DOHH2 (cell line): ENCODE measurements at regions not wholly inside any gene's neighbourhood (a gene's known extent, or its start where the extent isn't known, plus 50 kb on each side); places are given as distances from the start of the nearest gene placed in this dataset.
A peak's percentile ranks its signal among the peaks of the same experiment; 100 is the strongest.
"Not testable (repeated sequence)": the region's sequence is repeated elsewhere in the genome, so short reads cannot be mapped to it uniquely, and the experiment has no call there.

Source experiments
- H3F3A ChIP-seq: fragments of 200-600 bp; sonication (generic), shearing (Covaris generic); 2 replicates; pipeline ENCODE4 v1.6.0; 2016; ENCODE audit warnings: antibody characterized with exemption, mild to moderate bottlenecking; ENCODE audit not compliant: control insufficient read depth, insufficient read depth
- H3K27ac ChIP-seq: fragments of 200-600 bp; sonication (generic); 2 replicates; pipeline ENCODE4 v1.5.1; 2014; ENCODE audit warnings: low read depth, mild to moderate bottlenecking, low read length, moderate library complexity
- H3K27me3 ChIP-seq: fragments of 200-600 bp; sonication (generic); 2 replicates; pipeline ENCODE4 v1.6.1; 2014; ENCODE audit warnings: mild to moderate bottlenecking, low read length, mixed read lengths; ENCODE audit not compliant: control insufficient read depth
- H3K36me3 ChIP-seq: fragments of 200-600 bp; sonication (generic); 2 replicates; pipeline ENCODE4 v1.6.1; 2014; ENCODE audit warnings: mild to moderate bottlenecking, low read length, moderate library complexity, mixed read lengths; ENCODE audit not compliant: control insufficient read depth
- H3K4me1 ChIP-seq: fragments of 200-600 bp; sonication (generic); 2 replicates; pipeline ENCODE4 v1.6.1; 2014; ENCODE audit warnings: mild to moderate bottlenecking, low read length, mixed read lengths; ENCODE audit not compliant: control insufficient read depth
- H3K4me2 ChIP-seq: fragments of 200-600 bp; sonication (generic); 2 replicates; pipeline ENCODE4 v1.6.0; 2014; ENCODE audit warnings: mild to moderate bottlenecking, low read length, moderate library complexity
- H3K4me3 ChIP-seq: fragments of 200-600 bp; sonication (generic); 2 replicates; pipeline ENCODE4 v1.5.1; 2014; ENCODE audit warnings: mild to moderate bottlenecking, low read length, mixed read lengths
- H3K79me2 ChIP-seq: fragments of 200-600 bp; sonication (generic); 2 replicates; pipeline ENCODE4 v1.6.1; 2014; ENCODE audit warnings: mild to moderate bottlenecking, low read length, mixed read lengths; ENCODE audit not compliant: control insufficient read depth
- H3K9me2 ChIP-seq: fragments of 200-600 bp; sonication (generic); replicated peaks from 2 replicates; pipeline ENCODE4 v1.6.1; 2014; ENCODE audit warnings: mild to moderate bottlenecking, low read length, mixed read lengths; ENCODE audit not compliant: control insufficient read depth
- H3K9me3 ChIP-seq: fragments of 200-600 bp; sonication (generic); 2 replicates; pipeline ENCODE4 v1.6.1; 2014; ENCODE audit warnings: antibody characterized with exemption, low read length, mixed read lengths; ENCODE audit not compliant: control insufficient read depth, insufficient read depth
- H4K20me1 ChIP-seq: fragments of 200-600 bp; sonication (generic); 2 replicates; pipeline ENCODE4 v1.6.0; 2014; ENCODE audit warnings: low read depth, mild to moderate bottlenecking, antibody characterized with exemption, low read length, moderate library complexity; ENCODE audit not compliant: control insufficient read depth, insufficient read depth

DNA sequence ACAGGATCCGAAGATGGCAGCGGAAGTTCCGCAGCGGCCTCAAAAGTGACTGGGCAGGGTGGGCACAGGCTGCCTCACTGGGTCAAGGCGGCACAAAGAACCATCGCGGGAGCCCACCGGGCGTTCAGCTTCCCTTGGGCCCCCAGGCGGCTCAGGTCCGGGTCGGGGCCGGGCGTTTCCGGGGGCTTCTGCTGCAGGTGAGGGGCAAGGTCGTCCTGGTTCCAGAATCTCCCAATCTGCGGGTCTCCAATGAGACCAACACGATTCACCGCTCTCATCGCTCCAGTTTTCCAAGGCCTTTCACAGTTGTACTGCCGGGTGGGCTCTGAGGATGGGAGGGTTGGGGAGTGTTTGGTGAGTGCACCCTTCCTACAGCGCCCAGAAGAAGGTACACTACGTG is 165.0 kb upstream of the NOTCH2NLA start:
- not testable (repeated sequence) for H3K79me2 ChIP-seq, H3K4me2 ChIP-seq, H3K9me3 ChIP-seq, H3K9me2 ChIP-seq, H3F3A ChIP-seq, H3K27ac ChIP-seq, H3K36me3 ChIP-seq, H4K20me1 ChIP-seq, H3K4me1 ChIP-seq, H3K27me3 ChIP-seq, H3K4me3 ChIP-seq

DNA sequence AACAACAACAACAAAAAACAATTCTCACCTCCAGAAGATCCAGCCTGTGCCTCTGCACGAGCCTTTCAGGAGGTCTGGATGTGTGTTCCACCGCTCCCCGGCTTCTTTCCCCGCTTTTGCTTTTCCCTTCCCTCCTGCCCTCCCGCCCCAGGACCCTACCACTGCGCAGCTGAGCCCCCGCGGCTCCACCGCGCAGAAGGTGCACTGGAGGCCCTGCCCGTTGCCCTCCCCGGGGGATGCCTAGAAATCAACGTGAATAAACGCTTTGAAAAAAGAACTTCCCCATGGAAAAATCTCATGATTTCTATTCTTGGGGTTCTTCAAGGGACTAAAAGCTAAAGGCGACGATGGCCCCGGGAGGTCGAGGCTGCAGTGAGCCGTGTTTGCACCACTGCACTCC is 164.3 kb upstream of the NOTCH2NLA start:
- not testable (repeated sequence) for H3K9me3 ChIP-seq, H3K27ac ChIP-seq, H3K4me1 ChIP-seq, H3K36me3 ChIP-seq, H3F3A ChIP-seq, H3K9me2 ChIP-seq, H3K4me2 ChIP-seq, H3K79me2 ChIP-seq, H3K27me3 ChIP-seq, H4K20me1 ChIP-seq, H3K4me3 ChIP-seq

DNA sequence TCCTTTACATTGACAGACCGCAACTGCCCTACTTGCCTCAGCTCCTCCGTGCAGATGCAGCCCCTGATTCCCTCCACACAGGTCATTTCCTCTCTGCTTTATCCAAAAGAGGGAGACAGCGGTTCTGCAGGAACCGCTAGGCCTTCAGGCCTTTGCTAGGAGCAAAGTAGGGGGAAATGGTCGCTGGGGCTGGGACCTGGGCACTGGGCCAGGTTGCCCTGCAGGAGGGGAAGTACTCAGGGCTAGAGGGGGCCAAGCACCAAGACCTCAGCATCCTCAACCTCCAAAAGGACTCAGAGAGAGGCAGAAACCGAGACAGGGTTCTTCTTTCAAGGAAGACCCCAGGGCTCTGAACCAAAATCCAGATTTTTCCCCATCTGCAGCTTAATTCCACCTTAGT is 160.4 kb upstream of the NOTCH2NLA start:
- H3K9me3 ChIP-seq, H3K4me3 ChIP-seq, H3K36me3 ChIP-seq, H3K27ac ChIP-seq, H3K9me2 ChIP-seq, H3K27me3 ChIP-seq, H3K4me2 ChIP-seq, H4K20me1 ChIP-seq, H3F3A ChIP-seq, H3K79me2 ChIP-seq: not testable (repeated sequence)
- peaks cover 11% of the 10 kb centered on the region for H3K4me1 ChIP-seq

DNA sequence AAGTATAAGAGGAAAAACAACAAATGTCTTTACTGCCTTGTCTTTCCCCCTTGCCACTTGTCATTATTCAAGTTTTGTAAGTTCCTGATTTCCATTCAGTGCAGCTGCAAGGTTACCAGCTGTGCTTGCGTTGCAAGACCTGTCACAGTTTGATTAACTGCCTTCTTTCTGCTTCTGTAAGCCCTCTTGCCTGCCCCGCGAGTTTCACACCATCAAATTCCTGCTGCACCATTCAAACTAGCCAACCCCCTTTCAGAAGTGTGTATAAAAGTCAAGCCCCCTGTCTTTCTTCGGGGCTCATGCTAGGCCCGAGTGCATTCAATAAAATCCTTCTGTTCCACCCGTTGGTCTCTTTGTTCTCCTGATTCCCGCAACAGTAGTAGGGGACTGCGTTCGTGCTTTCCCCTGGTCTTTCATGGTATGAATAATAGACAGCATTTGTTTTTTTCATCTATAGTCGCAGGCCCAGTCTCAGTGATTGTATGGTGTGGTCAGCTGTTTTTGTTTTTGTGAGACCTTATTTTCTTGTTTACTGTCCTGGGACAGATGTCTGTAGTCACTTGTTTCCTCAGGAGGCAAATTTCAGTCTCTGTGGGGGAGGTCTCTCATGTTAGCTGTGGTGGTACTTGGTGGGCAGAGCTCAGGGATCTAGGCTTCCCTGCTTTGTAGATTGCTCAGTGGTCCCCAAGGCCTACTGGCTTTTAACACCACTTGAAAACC is 159.1 kb upstream of the NOTCH2NLA start:
- peak overlapping the region; percentile 50 for H3K4me2 ChIP-seq
- not testable (repeated sequence) for H3F3A ChIP-seq, H3K79me2 ChIP-seq, H4K20me1 ChIP-seq, H3K36me3 ChIP-seq, H3K9me2 ChIP-seq, H3K9me3 ChIP-seq, H3K27me3 ChIP-seq
- H3K27ac ChIP-seq: peak overlapping the region; percentile 68
- H3K4me1 ChIP-seq: peaks cover 11% of the 10 kb centered on the region
- H3K4me3 ChIP-seq: peak overlapping the region; percentile 32

DNA sequence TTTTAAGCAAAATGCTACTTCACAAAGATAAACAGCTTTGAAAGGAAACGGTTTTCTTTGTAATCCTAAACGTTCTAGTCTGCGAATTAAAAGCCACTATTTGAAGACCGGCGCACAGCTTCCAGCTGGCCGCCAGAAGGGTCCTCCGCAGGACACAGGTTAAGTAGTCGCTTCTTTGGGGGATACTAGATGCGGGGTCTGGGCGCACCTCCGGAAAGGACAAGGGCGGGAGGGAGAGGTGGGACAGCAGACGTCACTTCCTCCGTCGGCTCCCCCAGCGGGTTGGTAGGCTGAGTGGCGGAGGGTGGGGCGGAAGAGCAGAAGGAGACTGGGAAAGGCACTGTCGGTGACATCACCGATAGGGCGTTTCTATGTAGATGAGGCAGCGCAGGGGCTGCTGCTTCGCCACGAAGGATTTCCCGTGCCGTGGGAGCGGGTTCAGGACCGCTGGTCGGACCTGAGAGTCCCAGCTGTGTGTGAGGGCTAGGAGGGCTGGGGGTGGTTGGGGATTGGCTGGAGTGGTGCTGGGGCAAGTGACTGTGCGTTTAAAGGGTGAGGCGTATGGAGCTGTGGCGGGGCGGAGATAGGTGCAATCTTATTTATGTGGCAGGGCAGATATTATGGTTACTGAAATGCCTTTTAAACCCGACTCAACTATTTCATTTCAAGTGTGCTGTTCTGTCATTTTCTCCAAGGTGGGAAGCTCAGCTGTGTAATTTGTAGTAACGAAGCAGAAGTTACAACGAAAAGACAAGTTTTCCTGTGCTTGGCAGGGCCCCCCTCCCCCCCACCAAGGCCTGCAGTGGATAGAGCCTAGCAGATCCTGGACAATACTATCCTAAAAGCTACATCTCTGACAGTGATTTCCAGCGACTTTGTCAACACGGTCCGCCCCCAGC is 158.3 kb upstream of the NOTCH2NLA start:
- not testable (repeated sequence) for H3K27me3 ChIP-seq, H3K36me3 ChIP-seq, H3K9me2 ChIP-seq, H3K9me3 ChIP-seq, H3F3A ChIP-seq, H3K79me2 ChIP-seq, H4K20me1 ChIP-seq
- peak overlapping the region; percentile 68 for H3K27ac ChIP-seq
- peak overlapping the region; percentile 56 for H3K4me2 ChIP-seq
- peak overlapping the region; percentile 64 for H3K4me3 ChIP-seq
- peaks cover 11% of the 10 kb centered on the region for H3K4me1 ChIP-seq

DNA sequence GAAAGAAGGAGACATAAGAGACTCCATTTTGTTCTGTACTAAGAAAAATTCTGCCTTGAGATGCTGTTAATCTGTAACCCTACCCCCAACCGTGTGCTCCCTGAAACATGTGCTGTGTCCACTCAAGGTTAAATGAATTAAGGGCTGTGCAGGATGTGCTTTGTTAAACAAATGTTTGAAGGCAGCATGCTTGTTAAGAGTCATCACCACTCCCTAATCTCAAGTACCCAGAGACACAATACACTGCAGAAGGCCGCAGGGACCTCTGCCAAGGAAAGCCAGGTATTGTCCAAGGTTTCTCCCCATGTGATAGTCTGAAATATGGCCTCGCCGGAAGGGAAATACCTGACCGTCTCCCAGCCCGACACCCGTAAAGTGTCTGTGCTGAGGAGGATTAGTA is 152.4 kb upstream of the NOTCH2NLA start:
- H3F3A ChIP-seq, H3K27me3 ChIP-seq, H3K9me3 ChIP-seq, H3K4me1 ChIP-seq, H4K20me1 ChIP-seq, H3K9me2 ChIP-seq, H3K36me3 ChIP-seq, H3K4me3 ChIP-seq, H3K79me2 ChIP-seq, H3K27ac ChIP-seq, H3K4me2 ChIP-seq: not testable (repeated sequence)

DNA sequence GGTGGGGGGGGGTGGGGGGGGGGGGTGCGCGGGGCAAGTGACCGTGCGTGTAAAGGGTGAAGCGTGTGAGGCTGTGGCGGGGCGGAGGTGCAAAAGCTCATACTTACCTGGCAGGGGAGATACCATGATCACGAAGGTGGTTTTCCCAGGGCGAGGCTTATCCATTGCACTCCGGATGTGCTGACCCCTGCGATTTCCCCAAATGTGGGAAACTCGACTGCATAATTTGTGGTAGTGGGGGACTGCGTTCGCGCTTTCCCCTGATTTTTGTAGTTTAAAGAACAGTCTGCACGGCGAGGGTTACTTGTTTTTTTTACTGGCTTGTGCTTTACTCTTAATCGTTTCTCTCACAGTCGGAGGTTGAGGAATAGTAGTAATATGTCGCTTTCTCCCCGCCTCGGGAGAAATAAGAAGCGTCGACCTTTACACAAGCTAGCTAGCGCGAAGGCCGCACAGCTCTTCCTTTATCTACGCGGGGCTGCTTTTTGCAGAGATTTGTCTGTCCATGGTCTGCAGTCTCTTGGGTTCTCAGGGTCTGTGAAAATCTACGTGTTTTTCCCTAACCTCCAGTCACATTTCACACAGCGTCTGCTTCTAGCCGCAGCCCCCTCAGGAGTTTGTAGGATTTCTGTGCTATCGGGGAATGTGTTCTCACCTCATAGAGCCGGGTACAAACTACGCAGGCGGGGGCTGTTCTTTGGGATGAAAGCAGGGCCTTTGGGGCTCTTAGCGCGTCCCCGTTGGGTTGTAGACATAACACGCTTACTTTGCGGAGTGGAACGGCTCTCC is 148.1 kb upstream of the NOTCH2NLA start:
- not testable (repeated sequence) for H3K27me3 ChIP-seq, H3K9me2 ChIP-seq, H3K9me3 ChIP-seq, H3K36me3 ChIP-seq, H3F3A ChIP-seq, H4K20me1 ChIP-seq, H3K4me1 ChIP-seq, H3K79me2 ChIP-seq
- Histone ChIP-seq H3K4me3 (peak overlapping the region; percentile 54), H3K4me2 (peak overlapping the region; percentile 66), H3K27ac (peak overlapping the region; percentile 84)
